ENCODE measurements at regions not wholly inside any gene's neighbourhood (a gene's known extent, or its start where the extent isn't known, plus 50 kb on each side); places are given as distances from the start of the nearest gene placed in this dataset.

DNA sequence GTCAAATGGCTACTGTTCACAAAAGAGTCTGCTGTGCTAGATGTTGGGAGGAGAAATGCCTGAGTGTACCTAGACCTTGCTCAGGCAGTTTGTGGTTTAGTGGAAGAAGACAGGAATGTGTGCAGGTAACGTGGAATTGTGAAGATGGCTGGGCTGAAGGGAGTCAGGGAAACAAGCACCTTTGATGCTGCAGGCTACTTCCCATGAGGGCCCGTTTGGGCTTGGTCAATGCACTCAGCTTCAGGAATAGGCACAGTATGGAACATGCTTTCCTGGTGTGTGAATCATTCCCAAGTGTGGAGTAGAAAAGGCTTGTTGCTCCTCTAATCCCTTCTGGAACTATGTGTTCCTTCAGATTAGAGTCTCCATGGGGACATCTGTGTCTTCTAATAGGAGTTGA, 318.3 kb upstream of the MTNR1B start:
- CTCF ChIA-PET (ENCODE audit: low intra/inter-chr PET ratio, low total read pairs), result no interaction called here
- FAIRE-seq (no peak), ATAC-seq (no peak), DNase-seq (ENCODE audit: low spot score) (no peak)
- Histone ChIP-seq H3K9ac (ENCODE audit: insufficient read depth, low read depth, low read length) (no peak overlapping the region), H2AFZ (ENCODE audit: low read length) (no peak overlapping the region), H3K79me2 (ENCODE audit: insufficient read depth, low read length) (no peaks in the 10 kb centered on the region), H3K36me3 (replicated peaks in 1 of 2; ENCODE audit: control insufficient read depth in 1 of 2, insufficient read depth in 2 of 2, low read length in 2 of 2) (no peaks in the 10 kb centered on the region), H3K9me3 (ENCODE audit: low read length) (no peaks in the 10 kb centered on the region), H4K20me1 (ENCODE audit: insufficient read depth, low read length) (no peaks in the 10 kb centered on the region), H3K4me1 (ENCODE audit: insufficient read depth, low read length) (no peaks in the 10 kb centered on the region), H3K4me2 (ENCODE audit: low read depth, low read length) (no peak overlapping the region), H3K27ac (ENCODE audit: extremely low read length, insufficient read depth, low read length) (no peak overlapping the region), H3K4me3 (replicated peaks in 1 of 3; ENCODE audit: insufficient read depth in 1 of 3, low read depth in 2 of 3, low read length in 3 of 3) (no peak overlapping the region), H3K27me3 (ENCODE audit: control insufficient read depth in 1 of 2, insufficient read depth in 2 of 2, low read length in 2 of 2) (no peaks in the 10 kb centered on the region)
- TF ChIP-seq ZNF451 (CRISPR knock-in tag; IDR thresholded peaks at IDR 0.05) (no peak), ZNF782 (CRISPR knock-in tag; IDR thresholded peaks at IDR 0.05; ENCODE audit: borderline replicate concordance) (no peak), BRD4 (CRISPR knock-in tag; IDR thresholded peaks at IDR 0.05) (no peak), REST (IDR thresholded peaks at IDR 0.05; ENCODE audit: borderline replicate concordance in 1 of 2, low read depth in 1 of 2, low read length in 2 of 2) (no peak), MLX (CRISPR knock-in tag; IDR thresholded peaks at IDR 0.05) (no peak)
- 0% methylated on average over 2 of the region's 2 CpGs for WGBS (ENCODE audit: low lambda C conversion rate)
- intact Hi-C loops (cut with micrococcal nuclease; ENCODE audit: unreplicated experiment), result no loop called here
- POLR2A ChIA-PET, result no interaction called here
- no TSS peak for BruUV-seq (replicated peaks)
- in situ Hi-C loops (cut with HindIII; ENCODE audit: extremely low pct_ligation_motif_present, low pct_unique_long_range_greater_than_20kb), result no loop called here

DNA sequence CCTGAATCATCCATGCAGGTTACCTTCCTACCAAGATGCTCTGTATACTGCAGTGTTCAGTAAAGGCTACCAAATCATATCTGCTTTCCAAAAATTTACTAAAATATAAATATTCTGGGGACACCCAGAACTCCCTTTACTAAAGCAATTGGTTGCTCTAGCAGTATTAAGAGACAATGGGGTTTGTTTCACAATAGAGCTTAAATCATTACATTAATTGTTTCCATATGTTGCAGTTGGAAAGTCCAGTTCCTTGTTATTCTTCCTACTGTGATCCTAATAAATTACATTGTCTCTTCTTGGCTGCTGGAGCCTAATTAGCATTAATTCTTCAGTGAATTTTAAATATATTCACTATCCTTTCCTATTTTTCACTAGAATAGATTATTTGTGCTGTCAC, 316.0 kb upstream of the MTNR1B start:
- H3K9ac ChIP-seq (ENCODE audit: insufficient read depth, low read depth, low read length), result no peak overlapping the region
- in situ Hi-C loops (cut with HindIII; ENCODE audit: extremely low pct_ligation_motif_present, low pct_unique_long_range_greater_than_20kb), result no loop called here
- ChIA-PET CTCF (ENCODE audit: low intra/inter-chr PET ratio, low total read pairs) (no interaction called here), POLR2A (no interaction called here)
- ATAC-seq (no peak), DNase-seq (ENCODE audit: low spot score) (no peak), FAIRE-seq (no peak)
- intact Hi-C loops (cut with micrococcal nuclease; ENCODE audit: unreplicated experiment), result no loop called here
- H3K27me3 ChIP-seq (ENCODE audit: control insufficient read depth in 1 of 2, insufficient read depth in 2 of 2, low read length in 2 of 2), result no peaks in the 10 kb centered on the region
- H3K9me3 ChIP-seq (ENCODE audit: low read length), result no peaks in the 10 kb centered on the region
- no peaks in the 10 kb centered on the region for H3K79me2 ChIP-seq (ENCODE audit: insufficient read depth, low read length)
- no peak overlapping the region for H3K27ac ChIP-seq (ENCODE audit: extremely low read length, insufficient read depth, low read length)
- H2AFZ ChIP-seq (ENCODE audit: low read length), result no peak overlapping the region
- no peak overlapping the region for H3K4me2 ChIP-seq (ENCODE audit: low read depth, low read length)
- no peaks in the 10 kb centered on the region for H3K4me1 ChIP-seq (ENCODE audit: insufficient read depth, low read length)
- BruUV-seq (replicated peaks), result no TSS peak
- H3K36me3 ChIP-seq (replicated peaks in 1 of 2; ENCODE audit: control insufficient read depth in 1 of 2, insufficient read depth in 2 of 2, low read length in 2 of 2), result no peaks in the 10 kb centered on the region
- TF ChIP-seq, protein P1, sequence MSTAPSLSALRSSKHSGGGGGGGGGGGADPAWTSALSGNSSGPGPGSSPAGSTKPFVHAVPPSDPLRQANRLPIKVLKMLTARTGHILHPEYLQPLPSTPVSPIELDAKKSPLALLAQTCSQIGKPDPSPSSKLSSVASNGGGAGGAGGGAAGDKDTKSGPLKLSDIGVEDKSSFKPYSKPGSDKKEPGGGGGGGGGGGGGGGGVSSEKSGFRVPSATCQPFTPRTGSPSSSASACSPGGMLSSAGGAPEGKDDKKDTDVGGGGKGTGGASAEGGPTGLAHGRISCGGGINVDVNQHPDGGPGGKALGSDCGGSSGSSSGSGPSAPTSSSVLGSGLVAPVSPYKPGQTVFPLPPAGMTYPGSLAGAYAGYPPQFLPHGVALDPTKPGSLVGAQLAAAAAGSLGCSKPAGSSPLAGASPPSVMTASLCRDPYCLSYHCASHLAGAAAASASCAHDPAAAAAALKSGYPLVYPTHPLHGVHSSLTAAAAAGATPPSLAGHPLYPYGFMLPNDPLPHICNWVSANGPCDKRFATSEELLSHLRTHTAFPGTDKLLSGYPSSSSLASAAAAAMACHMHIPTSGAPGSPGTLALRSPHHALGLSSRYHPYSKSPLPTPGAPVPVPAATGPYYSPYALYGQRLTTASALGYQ (CRISPR knock-in tag; IDR thresholded peaks at IDR 0.05), result no peak
- no peak for TF ChIP-seq ZNF432 (CRISPR knock-in tag; IDR thresholded peaks at IDR 0.05; ENCODE audit: borderline replicate concordance)
- H3K4me3 ChIP-seq (replicated peaks in 1 of 3; ENCODE audit: insufficient read depth in 1 of 3, low read depth in 2 of 3, low read length in 3 of 3), result no peak overlapping the region
- no peaks in the 10 kb centered on the region for H4K20me1 ChIP-seq (ENCODE audit: insufficient read depth, low read length)
